ENCODE measurements at regions not wholly inside any gene's neighbourhood (a gene's known extent, or its start where the extent isn't known, plus 50 kb on each side); places are given as distances from the start of the nearest gene placed in this dataset.

DNA sequence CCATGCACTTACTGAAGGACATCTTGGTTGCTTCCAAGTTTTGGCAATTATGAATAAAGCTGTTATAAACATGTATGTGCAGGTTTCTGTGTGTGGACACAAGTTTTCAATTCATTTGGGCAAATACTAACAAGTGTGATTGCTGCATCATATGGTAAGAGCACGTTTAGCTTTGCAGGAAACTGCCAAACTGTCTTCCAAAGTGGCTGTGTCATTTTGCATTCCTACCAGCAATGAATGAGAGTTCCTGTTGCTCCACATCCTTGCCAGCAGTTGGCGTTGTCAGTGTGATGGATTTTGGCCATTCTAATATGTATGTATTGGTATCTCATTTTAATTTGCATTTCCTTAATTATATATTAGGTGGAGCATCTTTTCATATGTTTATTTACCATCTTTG is 280.1 kb downstream of the SV2B start:
- TF ChIP-seq, protein P1, sequence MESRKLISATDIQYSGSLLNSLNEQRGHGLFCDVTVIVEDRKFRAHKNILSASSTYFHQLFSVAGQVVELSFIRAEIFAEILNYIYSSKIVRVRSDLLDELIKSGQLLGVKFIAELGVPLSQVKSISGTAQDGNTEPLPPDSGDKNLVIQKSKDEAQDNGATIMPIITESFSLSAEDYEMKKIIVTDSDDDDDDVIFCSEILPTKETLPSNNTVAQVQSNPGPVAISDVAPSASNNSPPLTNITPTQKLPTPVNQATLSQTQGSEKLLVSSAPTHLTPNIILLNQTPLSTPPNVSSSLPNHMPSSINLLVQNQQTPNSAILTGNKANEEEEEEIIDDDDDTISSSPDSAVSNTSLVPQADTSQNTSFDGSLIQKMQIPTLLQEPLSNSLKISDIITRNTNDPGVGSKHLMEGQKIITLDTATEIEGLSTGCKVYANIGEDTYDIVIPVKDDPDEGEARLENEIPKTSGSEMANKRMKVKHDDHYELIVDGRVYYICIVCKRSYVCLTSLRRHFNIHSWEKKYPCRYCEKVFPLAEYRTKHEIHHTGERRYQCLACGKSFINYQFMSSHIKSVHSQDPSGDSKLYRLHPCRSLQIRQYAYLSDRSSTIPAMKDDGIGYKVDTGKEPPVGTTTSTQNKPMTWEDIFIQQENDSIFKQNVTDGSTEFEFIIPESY (IDR thresholded peaks at IDR 0.05; ENCODE audit: extremely low read depth, insufficient replicate concordance, low read length), result no peak
- no peak for TF ChIP-seq FOSL1 (IDR thresholded peaks at IDR 0.05; ENCODE audit: low read depth)
- TF ChIP-seq POLR2A (IDR thresholded peaks at IDR 0.05; ENCODE audit: borderline replicate concordance, extremely low read depth, insufficient read depth, insufficient read length), result no peak
- TF ChIP-seq EZH2 (IDR thresholded peaks at IDR 0.05), result no peak
- TF ChIP-seq, protein P2, sequence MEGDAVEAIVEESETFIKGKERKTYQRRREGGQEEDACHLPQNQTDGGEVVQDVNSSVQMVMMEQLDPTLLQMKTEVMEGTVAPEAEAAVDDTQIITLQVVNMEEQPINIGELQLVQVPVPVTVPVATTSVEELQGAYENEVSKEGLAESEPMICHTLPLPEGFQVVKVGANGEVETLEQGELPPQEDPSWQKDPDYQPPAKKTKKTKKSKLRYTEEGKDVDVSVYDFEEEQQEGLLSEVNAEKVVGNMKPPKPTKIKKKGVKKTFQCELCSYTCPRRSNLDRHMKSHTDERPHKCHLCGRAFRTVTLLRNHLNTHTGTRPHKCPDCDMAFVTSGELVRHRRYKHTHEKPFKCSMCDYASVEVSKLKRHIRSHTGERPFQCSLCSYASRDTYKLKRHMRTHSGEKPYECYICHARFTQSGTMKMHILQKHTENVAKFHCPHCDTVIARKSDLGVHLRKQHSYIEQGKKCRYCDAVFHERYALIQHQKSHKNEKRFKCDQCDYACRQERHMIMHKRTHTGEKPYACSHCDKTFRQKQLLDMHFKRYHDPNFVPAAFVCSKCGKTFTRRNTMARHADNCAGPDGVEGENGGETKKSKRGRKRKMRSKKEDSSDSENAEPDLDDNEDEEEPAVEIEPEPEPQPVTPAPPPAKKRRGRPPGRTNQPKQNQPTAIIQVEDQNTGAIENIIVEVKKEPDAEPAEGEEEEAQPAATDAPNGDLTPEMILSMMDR (IDR thresholded peaks at IDR 0.05 in 2 of 3, conservative IDR thresholded peaks at IDR 0.05 in 1 of 3; ENCODE audit: borderline replicate concordance in 1 of 3, insufficient read depth in 1 of 3, low read depth in 2 of 3, low read length in 2 of 3), result peak in 2 of 3 experiments; percentile 11 to 27; a peak in 1 of 6 replicates
- no peak for TF ChIP-seq ZNF274 (IDR thresholded peaks at IDR 0.05; ENCODE audit: low read depth, low read length)
- no peak for TF ChIP-seq SP1 (IDR thresholded peaks at IDR 0.05; ENCODE audit: low read depth)
- TF ChIP-seq ZFX (IDR thresholded peaks at IDR 0.05), result no peak
- no peak for TF ChIP-seq POLR2AphosphoS5 (IDR thresholded peaks at IDR 0.05; ENCODE audit: low read depth, low read length)
- TF ChIP-seq YY1 (IDR thresholded peaks at IDR 0.05; ENCODE audit: extremely low read depth, insufficient replicate concordance, low read depth, low read length), result no peak
- TF ChIP-seq JUND (IDR thresholded peaks at IDR 0.05), result no peak
- no peak for TF ChIP-seq SIN3A (IDR thresholded peaks at IDR 0.05; ENCODE audit: low read depth)
- no peak for TF ChIP-seq CEBPB (IDR thresholded peaks at IDR 0.05; ENCODE audit: low read depth)

Data from HCT116 (cell line).